ENCODE measurements at regions not wholly inside any gene's neighbourhood (a gene's known extent, or its start where the extent isn't known, plus 50 kb on each side); places are given as distances from the start of the nearest gene placed in this dataset.

- TF ChIP-seq ZBTB33 (IDR thresholded peaks at IDR 0.05; ENCODE audit: borderline replicate concordance, low read depth) (peak; percentile 71; the same call in 1 of the 2 replicates), NFIC (IDR thresholded peaks at IDR 0.05; ENCODE audit: borderline replicate concordance) (peak; percentile 94), ELF1 (IDR thresholded peaks at IDR 0.05) (peak; percentile 52; the same call in 1 of the 2 replicates), CHD2 (IDR thresholded peaks at IDR 0.05; ENCODE audit: low read length, partially characterized antibody) (no peak)
Measured at GRCh38 chr2:56681659-56682396, 498.0 kb downstream of the CCDC85A start (continued).

DNA sequence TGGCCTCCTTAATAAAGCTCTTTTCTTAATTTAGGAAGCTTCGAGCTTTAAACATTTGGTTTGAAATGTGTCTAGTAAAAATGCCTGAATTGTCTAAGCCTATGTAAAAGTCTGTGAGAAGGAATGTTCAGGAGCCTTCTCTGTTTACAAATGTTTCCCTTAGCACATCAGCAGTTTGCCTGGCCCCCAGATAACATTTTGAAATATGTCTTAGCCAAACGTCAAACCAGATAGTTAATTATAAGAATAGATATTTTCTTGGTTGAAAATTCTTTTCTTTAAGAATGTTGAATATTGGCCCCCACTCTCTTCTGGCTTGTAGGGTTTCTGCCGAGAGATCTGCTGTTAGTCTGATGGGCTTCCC is 498.6 kb downstream of the CCDC85A start:
- no peak for DNase-seq
- Histone ChIP-seq H3K4me3 (ENCODE audit: low read depth in 2 of 2, low read length in 1 of 2) (no peak overlapping the region), H3K9ac (peak overlapping the region; percentile 62; the same call in 1 of the 2 replicates), H3K27ac (ENCODE audit: low read depth in 2 of 2, low read length in 1 of 2) (peak overlapping the region; percentile 95 to 98), H3K4me1 (ENCODE audit: control insufficient read depth in 1 of 2, insufficient read depth in 2 of 2, low read depth in 1 of 2, low read length in 1 of 2) (peaks cover 0 to 41% of the 10 kb centered on the region in 2 experiments; a peak in 3 of 4 replicates), H3K4me2 (peak overlapping the region; percentile 29; the same call in 1 of the 2 replicates), H3K9me3 (no peaks in the 10 kb centered on the region), H3K9me2 (no peaks in the 10 kb centered on the region), H3K27me3 (ENCODE audit: insufficient read depth) (no peaks in the 10 kb centered on the region), H3K79me2 (ENCODE audit: insufficient read depth) (peaks cover 41% of the 10 kb centered on the region), H3K36me3 (replicated peaks in 1 of 2; ENCODE audit: control insufficient read depth in 1 of 2, insufficient read depth in 2 of 2, low read length in 1 of 2) (peaks cover 0 to 23% of the 10 kb centered on the region in 2 experiments), H4K20me1 (ENCODE audit: insufficient read depth) (no peaks in the 10 kb centered on the region), H3F3A (replicated peaks; ENCODE audit: insufficient read depth) (peaks cover 64% of the 10 kb centered on the region), H2AFZ (ENCODE audit: low read depth) (no peak overlapping the region)
- no peak for TF ChIP-seq TEAD4 (IDR thresholded peaks at IDR 0.05; ENCODE audit: borderline replicate concordance, insufficient read depth)
- TF ChIP-seq NFIC (IDR thresholded peaks at IDR 0.05; ENCODE audit: borderline replicate concordance), result no peak
- no peak for TF ChIP-seq CHD2 (IDR thresholded peaks at IDR 0.05; ENCODE audit: low read length, partially characterized antibody)
- TF ChIP-seq EZH2phosphoT487 (IDR thresholded peaks at IDR 0.05; ENCODE audit: borderline replicate concordance, low read depth), result no peak
- CTCF ChIA-PET, result no interaction called here
- 15% methylated on average over 3 of the region's 3 CpGs for WGBS (ENCODE audit: low lambda C conversion rate)
- POLR2A ChIA-PET, result no interaction called here

- ChIA-PET CTCF (no interaction called here), POLR2A (no interaction called here)
- Histone ChIP-seq H3K4me3 (ENCODE audit: low read depth in 2 of 2, low read length in 1 of 2) (no peak overlapping the region), H3K27me3 (ENCODE audit: insufficient read depth) (no peaks in the 10 kb centered on the region), H3K79me2 (ENCODE audit: insufficient read depth) (peaks cover 27% of the 10 kb centered on the region), H4K20me1 (ENCODE audit: insufficient read depth) (no peaks in the 10 kb centered on the region), H2AFZ (ENCODE audit: low read depth) (no peak overlapping the region), H3K9me2 (no peaks in the 10 kb centered on the region), H3K9ac (no peak overlapping the region), H3K36me3 (replicated peaks in 1 of 2; ENCODE audit: control insufficient read depth in 1 of 2, insufficient read depth in 2 of 2, low read length in 1 of 2) (peaks cover 0 to 12% of the 10 kb centered on the region in 2 experiments), H3K27ac (ENCODE audit: low read depth in 2 of 2, low read length in 1 of 2) (no peak overlapping the region; a peak in 1 of 4 replicates), H3K9me3 (no peaks in the 10 kb centered on the region), H3K4me2 (no peak overlapping the region), H3K4me1 (ENCODE audit: control insufficient read depth in 1 of 2, insufficient read depth in 2 of 2, low read depth in 1 of 2, low read length in 1 of 2) (peaks cover 0 to 51% of the 10 kb centered on the region in 2 experiments; a peak in 3 of 4 replicates), H3F3A (replicated peaks; ENCODE audit: insufficient read depth) (peaks cover 60% of the 10 kb centered on the region)
- DNase-seq, result no peak
- TF ChIP-seq REST (IDR thresholded peaks at IDR 0.05; ENCODE audit: low read depth, low read length) (no peak), FOXM1 (IDR thresholded peaks at IDR 0.05; ENCODE audit: low read depth) (no peak), YY1 (IDR thresholded peaks at IDR 0.05; ENCODE audit: low read depth) (no peak), RFX5 (IDR thresholded peaks at IDR 0.05; ENCODE audit: low read length) (no peak)
- TF ChIP-seq, protein P1, sequence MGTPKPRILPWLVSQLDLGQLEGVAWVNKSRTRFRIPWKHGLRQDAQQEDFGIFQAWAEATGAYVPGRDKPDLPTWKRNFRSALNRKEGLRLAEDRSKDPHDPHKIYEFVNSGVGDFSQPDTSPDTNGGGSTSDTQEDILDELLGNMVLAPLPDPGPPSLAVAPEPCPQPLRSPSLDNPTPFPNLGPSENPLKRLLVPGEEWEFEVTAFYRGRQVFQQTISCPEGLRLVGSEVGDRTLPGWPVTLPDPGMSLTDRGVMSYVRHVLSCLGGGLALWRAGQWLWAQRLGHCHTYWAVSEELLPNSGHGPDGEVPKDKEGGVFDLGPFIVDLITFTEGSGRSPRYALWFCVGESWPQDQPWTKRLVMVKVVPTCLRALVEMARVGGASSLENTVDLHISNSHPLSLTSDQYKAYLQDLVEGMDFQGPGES (IDR thresholded peaks at IDR 0.05; ENCODE audit: low read depth, low read length), result no peak
- 80% methylated on average over 1 of the region's 1 CpG for WGBS (ENCODE audit: low lambda C conversion rate)
Measured at GRCh38 chr2:56684327-56684726, 500.5 kb downstream of the CCDC85A start.
